ENCODE measurements at regions not wholly inside any gene's neighbourhood (a gene's known extent, or its start where the extent isn't known, plus 50 kb on each side); places are given as distances from the start of the nearest gene placed in this dataset.

- Histone ChIP-seq H3K27ac (ENCODE audit: low read length) (no peak overlapping the region), H3K4me1 (ENCODE audit: low read length) (no peaks in the 10 kb centered on the region), H3K9me2 (replicated peaks; ENCODE audit: insufficient read depth, low read length) (no peaks in the 10 kb centered on the region), H3K27me3 (replicated peaks; ENCODE audit: insufficient read depth, low read length) (no peaks in the 10 kb centered on the region), H3K9ac (ENCODE audit: low read length) (no peak overlapping the region), H3F3A (ENCODE audit: insufficient read depth, low read length) (no peaks in the 10 kb centered on the region), H2AFZ (ENCODE audit: low read length) (no peak overlapping the region), H3K4me3 (ENCODE audit: low read length) (no peak overlapping the region), H4K20me1 (ENCODE audit: insufficient read depth, low read length) (no peaks in the 10 kb centered on the region), H3K9me3 (replicated peaks; ENCODE audit: insufficient read depth, low read length) (no peaks in the 10 kb centered on the region), H3K36me3 (replicated peaks; ENCODE audit: insufficient read depth, low read length) (no peaks in the 10 kb centered on the region), H3K4me2 (ENCODE audit: low read depth, low read length) (no peak overlapping the region), H3K79me2 (ENCODE audit: low read length) (no peaks in the 10 kb centered on the region)
- no peak for DNase-seq
- no peak for TF ChIP-seq EZH2phosphoT487 (IDR thresholded peaks at IDR 0.05; ENCODE audit: low read length)
- TF ChIP-seq, protein P1, sequence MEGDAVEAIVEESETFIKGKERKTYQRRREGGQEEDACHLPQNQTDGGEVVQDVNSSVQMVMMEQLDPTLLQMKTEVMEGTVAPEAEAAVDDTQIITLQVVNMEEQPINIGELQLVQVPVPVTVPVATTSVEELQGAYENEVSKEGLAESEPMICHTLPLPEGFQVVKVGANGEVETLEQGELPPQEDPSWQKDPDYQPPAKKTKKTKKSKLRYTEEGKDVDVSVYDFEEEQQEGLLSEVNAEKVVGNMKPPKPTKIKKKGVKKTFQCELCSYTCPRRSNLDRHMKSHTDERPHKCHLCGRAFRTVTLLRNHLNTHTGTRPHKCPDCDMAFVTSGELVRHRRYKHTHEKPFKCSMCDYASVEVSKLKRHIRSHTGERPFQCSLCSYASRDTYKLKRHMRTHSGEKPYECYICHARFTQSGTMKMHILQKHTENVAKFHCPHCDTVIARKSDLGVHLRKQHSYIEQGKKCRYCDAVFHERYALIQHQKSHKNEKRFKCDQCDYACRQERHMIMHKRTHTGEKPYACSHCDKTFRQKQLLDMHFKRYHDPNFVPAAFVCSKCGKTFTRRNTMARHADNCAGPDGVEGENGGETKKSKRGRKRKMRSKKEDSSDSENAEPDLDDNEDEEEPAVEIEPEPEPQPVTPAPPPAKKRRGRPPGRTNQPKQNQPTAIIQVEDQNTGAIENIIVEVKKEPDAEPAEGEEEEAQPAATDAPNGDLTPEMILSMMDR (IDR thresholded peaks at IDR 0.05; ENCODE audit: low read length), result no peak
- TF ChIP-seq EZH2 (optimal IDR thresholded peaks at IDR 0.05; ENCODE audit: low read depth, low read length), result no peak
Measured at GRCh38 chr9:88828492-88828974, 162.7 kb upstream of the S1PR3 start.

DNA sequence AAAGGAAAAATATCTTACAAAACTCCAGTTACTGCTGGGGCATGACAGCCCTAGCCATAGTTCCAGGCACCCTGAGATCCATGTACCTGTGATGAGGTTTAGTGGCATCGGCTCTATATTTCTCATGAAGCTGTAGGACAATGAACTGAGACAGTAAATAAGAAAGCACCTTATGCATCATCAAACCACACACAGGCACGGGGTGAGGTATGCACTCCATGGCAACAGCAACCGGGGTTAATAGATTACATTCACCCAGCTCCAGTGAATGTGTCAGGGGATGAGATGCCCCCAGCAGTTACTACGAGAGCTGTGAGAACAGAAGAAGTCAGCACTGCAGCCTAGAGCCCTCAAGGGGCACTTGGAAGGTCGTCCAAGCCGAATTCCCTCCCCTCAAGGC is 162.0 kb upstream of the S1PR3 start:
- Histone ChIP-seq H3K27me3 (replicated peaks; ENCODE audit: insufficient read depth, low read length) (no peaks in the 10 kb centered on the region), H2AFZ (ENCODE audit: low read length) (no peak overlapping the region), H3K36me3 (replicated peaks; ENCODE audit: insufficient read depth, low read length) (no peaks in the 10 kb centered on the region), H3K9ac (ENCODE audit: low read length) (no peak overlapping the region), H3K4me1 (ENCODE audit: low read length) (no peaks in the 10 kb centered on the region), H3K79me2 (ENCODE audit: low read length) (no peaks in the 10 kb centered on the region), H3K27ac (ENCODE audit: low read length) (no peak overlapping the region), H4K20me1 (ENCODE audit: insufficient read depth, low read length) (no peaks in the 10 kb centered on the region), H3K9me2 (replicated peaks; ENCODE audit: insufficient read depth, low read length) (no peaks in the 10 kb centered on the region), H3K9me3 (replicated peaks; ENCODE audit: insufficient read depth, low read length) (no peaks in the 10 kb centered on the region), H3F3A (ENCODE audit: insufficient read depth, low read length) (no peaks in the 10 kb centered on the region), H3K4me3 (ENCODE audit: low read length) (no peak overlapping the region), H3K4me2 (ENCODE audit: low read depth, low read length) (no peak overlapping the region)
- TF ChIP-seq, protein P1 (IDR thresholded peaks at IDR 0.05; ENCODE audit: low read length), result no peak
- TF ChIP-seq EZH2phosphoT487 (IDR thresholded peaks at IDR 0.05; ENCODE audit: low read length) (no peak), EZH2 (optimal IDR thresholded peaks at IDR 0.05; ENCODE audit: low read depth, low read length) (no peak)
- DNase-seq, result no peak

GRCh38 chr9:88831713-88832407 is 159.4 kb upstream of the S1PR3 start:
- Histone ChIP-seq H4K20me1 (ENCODE audit: insufficient read depth, low read length) (no peaks in the 10 kb centered on the region), H3F3A (ENCODE audit: insufficient read depth, low read length) (no peaks in the 10 kb centered on the region), H3K9ac (ENCODE audit: low read length) (no peak overlapping the region), H3K4me2 (ENCODE audit: low read depth, low read length) (no peak overlapping the region), H3K27me3 (replicated peaks; ENCODE audit: insufficient read depth, low read length) (peaks cover 8% of the 10 kb centered on the region; the same call in 1 of the 2 replicates), H3K79me2 (ENCODE audit: low read length) (no peaks in the 10 kb centered on the region), H3K9me3 (replicated peaks; ENCODE audit: insufficient read depth, low read length) (no peaks in the 10 kb centered on the region), H3K4me3 (ENCODE audit: low read length) (no peak overlapping the region), H3K27ac (ENCODE audit: low read length) (no peak overlapping the region), H3K4me1 (ENCODE audit: low read length) (peaks cover 7% of the 10 kb centered on the region), H3K36me3 (replicated peaks; ENCODE audit: insufficient read depth, low read length) (no peaks in the 10 kb centered on the region), H3K9me2 (replicated peaks; ENCODE audit: insufficient read depth, low read length) (no peaks in the 10 kb centered on the region), H2AFZ (ENCODE audit: low read length) (no peak overlapping the region)
- no peak for DNase-seq
- TF ChIP-seq EZH2phosphoT487 (IDR thresholded peaks at IDR 0.05; ENCODE audit: low read length), result no peak
- TF ChIP-seq, protein P1 (IDR thresholded peaks at IDR 0.05; ENCODE audit: low read length), result no peak
- TF ChIP-seq EZH2 (optimal IDR thresholded peaks at IDR 0.05; ENCODE audit: low read depth, low read length), result no peak
